PC-3 (cell line): ENCODE measurements at regions not wholly inside any gene's neighbourhood (a gene's known extent, or its start where the extent isn't known, plus 50 kb on each side); places are given as distances from the start of the nearest gene placed in this dataset.
"Not testable (repeated sequence)": the region's sequence is repeated elsewhere in the genome, so short reads cannot be mapped to it uniquely, and the experiment has no call there.

Source experiments
- CTCF ChIP-seq: fragments of 300-600 bp; sonication (generic); conservative IDR thresholded peaks from 2 replicates; pipeline ENCODE4 v1.5.1; 2017; ENCODE audit warnings: antibody characterized with exemption, low read depth, mild to moderate bottlenecking, low read length
- EZH2 ChIP-seq: fragments of 300-600 bp; sonication (generic); IDR thresholded peaks from one replicate; pipeline ENCODE4 v1.6.1; 2017; ENCODE audit warnings: antibody characterized with exemption, mild to moderate bottlenecking, low read length; ENCODE audit not compliant: unreplicated experiment
- EZH2phosphoT487 ChIP-seq: fragments of 300-600 bp; sonication (generic); IDR thresholded peaks from 2 replicates; pipeline ENCODE4 v1.6.1; 2018; ENCODE audit warnings: mild to moderate bottlenecking, antibody characterized with exemption, low read length, borderline replicate concordance

GRCh38 chr21:31511999-31512398 is 147.5 kb upstream of the SOD1 start:
- not testable (repeated sequence) for TF ChIP-seq CTCF, EZH2, EZH2phosphoT487
